HG03571 (cell line): ENCODE measurements at regions not wholly inside any gene's neighbourhood (a gene's known extent, or its start where the extent isn't known, plus 50 kb on each side); places are given as distances from the start of the nearest gene placed in this dataset.
"Not testable (repeated sequence)": the region's sequence is repeated elsewhere in the genome, so short reads cannot be mapped to it uniquely, and the experiment has no call there.

ENCODE experiments used
- ATAC-seq: cut with Tn5 transposase; IDR thresholded peaks from one replicate; pipeline ENCODE4 v1.9.1; 2021; ENCODE audit not compliant: unreplicated experiment

DNA sequence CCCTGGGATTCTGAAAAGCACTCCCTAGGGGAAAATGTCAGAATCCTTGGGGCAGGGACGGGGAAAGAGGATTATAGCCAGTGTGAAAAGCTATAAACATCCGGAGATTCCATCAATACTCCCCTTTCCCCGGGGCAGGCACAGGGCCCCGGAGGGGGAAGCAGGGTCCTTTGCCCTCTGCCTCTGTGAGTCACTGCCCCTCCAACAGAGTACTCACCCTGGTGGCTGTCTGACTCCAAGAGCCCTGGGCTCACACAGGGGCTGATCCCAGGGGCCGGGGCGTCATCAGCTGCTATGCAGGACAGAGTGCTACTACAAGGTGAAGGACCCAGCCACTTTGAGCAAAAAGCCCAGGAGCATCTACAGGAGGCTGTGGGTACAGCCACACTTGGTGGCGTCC, 133.0 kb upstream of the PRR20G start:
- no peak for ATAC-seq

DNA sequence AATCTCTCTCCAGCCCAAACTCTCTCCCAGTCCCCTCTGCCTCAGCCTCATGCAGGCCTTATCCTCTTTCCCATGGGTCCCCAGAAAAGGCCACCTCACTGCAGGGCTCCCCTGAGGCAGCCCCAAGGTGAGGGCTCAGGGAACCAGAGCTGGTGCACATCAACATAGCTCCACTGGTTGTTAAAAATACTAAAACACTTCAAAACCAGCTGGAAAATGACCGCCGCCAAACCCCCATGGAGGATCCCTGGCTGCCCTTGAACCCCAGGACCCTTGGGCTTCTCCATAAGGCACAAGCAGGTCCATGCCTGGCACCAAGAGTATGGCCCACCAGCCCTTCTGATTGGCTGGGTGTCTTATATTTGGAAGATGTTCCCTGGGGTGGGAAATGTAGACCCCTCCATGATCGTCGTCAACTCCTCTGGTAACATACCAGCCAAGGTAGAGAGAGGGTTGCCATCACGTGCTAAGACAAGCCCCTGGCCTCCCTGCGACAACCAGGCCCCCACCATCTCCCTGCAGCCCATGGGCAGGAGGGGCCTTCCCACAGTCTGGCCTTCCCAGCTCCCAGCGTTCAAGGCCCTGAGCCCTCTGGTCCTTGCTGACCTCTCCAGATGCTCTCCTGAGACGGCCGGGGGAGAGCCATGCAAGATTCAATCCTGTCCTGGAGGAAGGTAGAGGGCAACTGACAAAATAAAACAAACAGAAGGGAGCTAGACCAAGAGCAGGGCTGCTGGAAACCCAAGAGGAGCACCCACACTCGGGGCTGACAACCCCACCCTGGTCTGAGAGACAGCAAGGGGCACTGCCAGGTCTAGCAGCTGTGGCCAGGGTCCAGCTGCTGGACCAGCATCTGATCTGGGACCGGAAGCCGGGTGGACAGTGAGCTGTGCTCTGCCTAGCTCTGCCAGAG, 132.1 kb upstream of the PRR20G start:
- ATAC-seq, result no peak

- no peak for ATAC-seq
Observed at GRCh38 chr3:127419182-127419581, 131.3 kb upstream of the PRR20G start.

DNA sequence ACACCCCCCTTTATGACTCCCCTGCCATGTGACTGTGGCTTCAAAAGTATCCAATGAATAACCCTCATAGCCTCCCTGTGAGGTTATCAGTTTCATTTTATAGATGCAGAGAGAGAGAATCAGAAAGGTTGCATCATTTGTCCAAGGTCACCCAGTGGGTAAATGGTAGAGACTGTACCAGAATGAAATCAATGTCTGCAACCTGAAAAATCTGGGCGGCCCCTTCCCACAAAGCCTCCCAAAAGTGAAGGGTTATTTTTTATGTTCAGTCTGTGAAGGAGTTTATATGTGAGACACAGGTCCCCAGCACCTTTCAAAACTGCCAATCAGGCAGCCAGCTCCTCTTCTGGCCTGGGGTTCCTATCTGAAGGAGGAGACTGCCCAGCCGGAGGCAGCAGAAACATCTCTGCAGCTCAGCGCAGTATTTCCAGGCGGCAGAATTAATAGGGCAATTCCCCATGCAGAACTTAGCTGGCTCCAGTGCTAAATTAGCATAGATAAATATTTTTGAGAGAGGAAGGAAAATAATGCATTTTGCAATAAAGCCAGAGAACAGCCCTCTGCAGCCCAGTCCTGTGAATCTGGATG, 130.8 kb upstream of the PRR20G start:
- ATAC-seq, result no peak

DNA sequence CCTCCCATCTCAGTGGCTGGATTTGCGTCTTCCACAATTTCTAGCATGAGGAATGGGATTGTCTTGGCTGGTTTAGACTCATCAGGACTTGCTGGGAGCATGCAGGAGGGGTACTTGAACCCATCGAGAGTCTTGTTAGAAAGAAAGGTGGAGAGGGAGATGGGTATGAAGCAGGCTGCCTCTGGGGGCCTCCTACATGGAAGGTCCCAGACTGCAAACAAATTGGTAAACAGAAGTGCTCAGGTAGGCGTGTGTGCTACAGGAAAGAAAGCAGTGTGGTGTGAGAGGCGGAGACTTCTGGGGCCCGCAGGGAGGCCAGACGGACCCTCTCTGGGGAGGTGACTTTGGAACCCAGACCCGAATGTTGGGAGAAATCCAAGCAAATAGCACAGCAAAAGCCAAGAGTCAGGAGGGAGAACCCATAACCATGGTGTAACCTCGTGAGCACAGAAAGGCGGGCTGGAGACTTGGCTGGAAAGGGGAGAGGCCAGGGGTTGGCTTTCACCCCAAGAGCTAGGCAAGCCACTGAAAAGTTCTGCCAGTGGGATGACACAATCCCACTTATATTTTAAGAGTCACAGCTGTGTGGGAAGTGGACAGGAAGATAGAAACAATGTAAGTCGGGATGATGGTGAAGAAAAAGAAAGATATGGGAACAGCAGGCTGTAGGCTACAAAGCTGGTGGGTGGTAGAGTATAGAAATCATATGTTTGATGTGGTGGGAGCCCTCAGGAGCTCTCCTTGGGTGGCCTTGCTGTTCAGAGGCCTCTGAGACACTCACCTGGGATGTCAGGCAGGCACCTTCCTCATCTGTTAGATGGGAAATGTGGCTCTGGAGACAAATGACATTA, 130.1 kb upstream of the PRR20G start:
- no peak for ATAC-seq

- ATAC-seq, result no peak
Observed at GRCh38 chr3:127413871-127414270, 126.0 kb upstream of the PRR20G start.

GRCh38 chr3:127413318-127413673, 125.5 kb upstream of the PRR20G start:
- ATAC-seq, result no peak

DNA sequence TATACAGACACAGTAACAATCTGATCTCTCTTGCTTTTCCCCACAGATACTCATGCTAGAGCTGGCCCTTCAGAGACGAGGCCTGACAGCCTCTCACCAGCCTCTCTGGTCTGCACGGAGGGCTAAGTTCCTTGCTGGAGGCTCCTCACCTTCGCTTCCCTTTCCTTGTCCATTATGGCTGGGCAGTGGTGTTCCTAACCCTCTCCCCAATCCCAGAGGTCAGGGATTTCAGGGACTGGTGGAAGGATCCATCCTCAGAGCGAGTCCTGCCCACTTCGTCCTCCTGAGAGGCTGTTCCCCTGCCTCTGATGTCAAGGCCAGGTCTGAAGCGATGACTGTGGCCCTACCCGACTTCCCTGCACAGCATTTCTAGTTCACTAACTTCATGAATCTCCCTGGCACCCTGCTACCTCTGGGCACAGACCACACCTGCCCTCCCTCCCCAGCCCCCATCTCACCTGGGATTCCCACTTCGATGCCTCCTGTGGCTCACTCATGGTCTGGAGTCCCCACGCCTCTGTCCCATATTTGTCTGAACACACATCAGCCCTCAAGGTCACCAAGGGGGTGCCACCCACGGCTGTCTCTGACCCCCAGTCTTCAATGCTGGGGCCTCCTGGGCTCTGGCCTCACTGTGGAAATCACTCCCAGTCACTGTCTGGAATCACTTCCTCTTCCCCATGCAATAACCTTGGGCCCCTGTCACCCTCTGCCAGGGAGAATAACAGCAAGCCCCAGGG, 124.9 kb upstream of the PRR20G start:
- ATAC-seq, result no peak

DNA sequence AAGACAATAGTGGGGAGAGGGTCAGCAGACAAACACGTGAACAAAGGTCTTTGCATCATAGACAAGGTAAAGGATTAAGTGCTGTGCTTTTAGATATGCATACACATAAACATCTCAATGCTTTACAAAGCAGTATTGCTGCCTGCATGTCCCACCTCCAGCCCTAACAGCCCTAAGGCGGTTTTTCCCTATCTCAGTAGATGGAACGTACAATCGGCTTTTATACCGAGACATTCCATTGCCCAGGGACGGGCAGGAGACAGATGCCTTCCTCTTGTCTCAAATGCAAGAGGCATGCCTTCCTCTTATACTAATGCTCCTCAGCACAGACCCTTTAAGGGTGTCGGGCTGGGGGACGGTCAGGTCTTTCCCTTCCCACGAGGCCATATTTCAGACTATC, 124.0 kb upstream of the PRR20G start:
- ATAC-seq, result not testable (repeated sequence)

- ATAC-seq, result no peak
Observed at GRCh38 chr3:127411083-127411727, 123.4 kb upstream of the PRR20G start.

DNA sequence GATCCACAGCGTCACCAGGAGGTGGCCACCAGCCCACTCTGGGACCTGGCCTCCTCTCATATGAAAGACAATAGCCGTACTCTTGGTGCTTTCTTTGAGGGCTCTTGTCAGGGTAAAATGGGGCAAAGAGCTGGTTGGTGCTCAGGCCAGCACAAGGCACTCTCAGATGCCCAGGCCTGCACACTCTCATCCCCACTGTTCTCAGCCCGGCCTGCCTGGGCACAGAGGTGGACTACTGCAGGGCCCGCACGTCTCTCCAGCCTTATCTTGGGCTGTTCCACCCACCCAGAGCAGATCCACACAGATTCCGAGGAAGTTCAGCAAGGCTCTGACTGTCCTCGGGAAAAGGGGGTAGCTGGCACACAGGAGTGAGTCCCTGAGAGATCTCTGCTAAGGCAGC, 122.8 kb upstream of the PRR20G start:
- ATAC-seq, result no peak

- no peak for ATAC-seq
Observed at GRCh38 chr3:127410137-127410488, 122.3 kb upstream of the PRR20G start.

DNA sequence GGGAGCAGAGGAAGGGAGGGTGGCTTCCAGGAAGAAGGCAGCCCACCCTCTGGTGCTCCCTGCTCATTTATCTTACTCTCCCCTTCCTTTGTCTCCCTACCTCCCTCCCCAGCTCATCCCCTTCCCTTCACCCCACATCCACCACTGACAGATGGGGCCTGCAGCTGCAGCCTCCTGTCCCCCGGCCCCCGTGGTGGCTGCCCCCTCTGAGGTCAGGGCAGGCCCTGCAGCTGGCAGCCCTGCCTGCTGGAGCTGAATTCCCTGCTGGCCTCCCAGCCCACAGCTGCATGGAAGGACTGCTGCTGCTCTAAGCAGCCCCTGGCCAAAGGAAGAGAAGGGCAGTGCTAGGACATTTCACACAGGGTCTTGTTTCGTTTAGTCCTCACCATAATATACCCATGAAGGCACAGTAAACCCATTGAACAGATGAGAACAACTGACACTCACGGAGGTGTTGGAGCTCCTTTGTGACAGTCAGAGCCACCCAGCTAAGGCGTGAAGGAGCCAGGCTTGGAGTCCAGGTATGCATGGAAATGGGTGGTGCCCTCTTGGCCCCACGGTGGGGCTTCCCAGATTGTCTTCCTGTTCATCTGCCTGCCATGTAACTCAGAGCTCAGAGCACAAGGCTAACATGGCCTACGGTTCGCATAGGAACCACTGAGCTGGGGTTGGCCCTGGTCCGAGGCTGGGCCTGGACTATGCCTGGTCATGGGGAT, 121.7 kb upstream of the PRR20G start:
- ATAC-seq, result no peak

DNA sequence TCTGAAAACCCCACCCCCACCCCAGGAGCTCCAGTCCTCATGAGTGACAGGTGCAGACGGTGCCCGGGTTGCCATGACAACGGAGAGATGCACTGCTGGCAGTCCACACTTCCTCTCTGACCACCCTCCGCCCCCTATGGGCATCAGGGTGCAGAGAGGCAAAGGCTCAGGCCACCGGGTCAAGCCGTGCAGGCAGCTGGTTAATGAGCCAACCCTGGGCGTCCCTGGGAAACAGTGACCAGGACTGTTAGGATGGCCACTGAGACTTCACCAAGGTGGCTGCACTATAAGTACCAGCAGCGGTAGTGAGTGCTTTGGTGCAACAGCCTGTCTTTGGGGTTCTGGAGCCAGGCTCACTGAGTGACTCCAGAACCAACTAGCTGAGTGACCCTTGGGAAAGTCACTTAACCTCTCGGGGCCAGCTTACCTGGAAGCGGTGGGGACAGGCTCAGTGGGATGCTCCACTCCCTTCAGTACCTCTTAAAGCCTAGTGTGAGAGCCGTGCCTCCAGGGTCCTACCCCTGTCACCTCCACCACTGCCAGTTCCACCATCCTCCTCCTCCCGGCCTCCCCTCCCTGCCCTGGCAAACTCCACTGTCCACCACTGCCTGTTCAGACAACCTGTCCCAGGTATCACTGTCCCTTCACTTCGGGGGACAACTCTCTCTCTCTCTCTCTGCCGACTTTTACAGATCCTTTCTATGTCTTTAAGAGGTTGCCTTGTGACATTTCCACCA, 121.0 kb upstream of the PRR20G start:
- ATAC-seq, result no peak

GRCh38 chr3:127408022-127408683, 120.3 kb upstream of the PRR20G start:
- no peak for ATAC-seq

GRCh38 chr3:127407026-127407939, 119.4 kb upstream of the PRR20G start:
- no peak for ATAC-seq

GRCh38 chr3:127406309-127407025, 118.6 kb upstream of the PRR20G start:
- no peak for ATAC-seq
